LNCaP clone FGC (cell line): ENCODE measurements at regions not wholly inside any gene's neighbourhood (a gene's known extent, or its start where the extent isn't known, plus 50 kb on each side); places are given as distances from the start of the nearest gene placed in this dataset.
"Not testable (repeated sequence)": the region's sequence is repeated elsewhere in the genome, so short reads cannot be mapped to it uniquely, and the experiment has no call there.

Experiments
- DNase-seq: peaks from one replicate; pipeline ENCODE4 v3.0.0-alpha.2; 2011; ENCODE audit warnings: low read depth
- H3K4me3 ChIP-seq: 2 replicates; pipeline ENCODE4 v1.5.1; 2011; ENCODE audit warnings: mild to moderate bottlenecking, low read depth, low read length, control low read depth
- TF ChIP-seq, protein P1 (sequence below): IDR thresholded peaks from 2 replicates; pipeline ENCODE4 v1.5.1; 2012; ENCODE audit warnings: mild to moderate bottlenecking; ENCODE audit not compliant: control insufficient read depth, insufficient read depth; ENCODE audit errors: extremely low read depth

DNA sequence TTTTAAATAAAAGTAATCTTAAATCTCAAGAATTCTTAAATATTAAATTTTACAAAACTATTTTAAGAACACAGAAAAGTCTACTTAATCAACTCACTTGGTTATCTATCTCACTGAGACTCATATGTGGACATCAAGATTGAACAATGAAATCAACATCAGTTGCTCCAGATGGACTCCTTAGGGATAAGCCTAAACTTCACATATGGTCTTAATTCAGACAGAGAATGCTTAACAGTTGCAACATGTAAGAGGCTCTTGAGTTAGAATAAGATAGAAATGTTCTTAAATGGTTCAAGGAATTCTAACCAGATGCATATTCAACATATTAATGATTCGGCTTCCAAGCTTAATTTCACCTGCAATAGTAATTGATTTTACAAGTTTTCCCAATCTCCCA, 1730.9 kb downstream of the PCDH9 start:
- TF ChIP-seq, protein P1, sequence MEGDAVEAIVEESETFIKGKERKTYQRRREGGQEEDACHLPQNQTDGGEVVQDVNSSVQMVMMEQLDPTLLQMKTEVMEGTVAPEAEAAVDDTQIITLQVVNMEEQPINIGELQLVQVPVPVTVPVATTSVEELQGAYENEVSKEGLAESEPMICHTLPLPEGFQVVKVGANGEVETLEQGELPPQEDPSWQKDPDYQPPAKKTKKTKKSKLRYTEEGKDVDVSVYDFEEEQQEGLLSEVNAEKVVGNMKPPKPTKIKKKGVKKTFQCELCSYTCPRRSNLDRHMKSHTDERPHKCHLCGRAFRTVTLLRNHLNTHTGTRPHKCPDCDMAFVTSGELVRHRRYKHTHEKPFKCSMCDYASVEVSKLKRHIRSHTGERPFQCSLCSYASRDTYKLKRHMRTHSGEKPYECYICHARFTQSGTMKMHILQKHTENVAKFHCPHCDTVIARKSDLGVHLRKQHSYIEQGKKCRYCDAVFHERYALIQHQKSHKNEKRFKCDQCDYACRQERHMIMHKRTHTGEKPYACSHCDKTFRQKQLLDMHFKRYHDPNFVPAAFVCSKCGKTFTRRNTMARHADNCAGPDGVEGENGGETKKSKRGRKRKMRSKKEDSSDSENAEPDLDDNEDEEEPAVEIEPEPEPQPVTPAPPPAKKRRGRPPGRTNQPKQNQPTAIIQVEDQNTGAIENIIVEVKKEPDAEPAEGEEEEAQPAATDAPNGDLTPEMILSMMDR, result no peak
- no peak for DNase-seq
- no peak overlapping the region for H3K4me3 ChIP-seq

DNA sequence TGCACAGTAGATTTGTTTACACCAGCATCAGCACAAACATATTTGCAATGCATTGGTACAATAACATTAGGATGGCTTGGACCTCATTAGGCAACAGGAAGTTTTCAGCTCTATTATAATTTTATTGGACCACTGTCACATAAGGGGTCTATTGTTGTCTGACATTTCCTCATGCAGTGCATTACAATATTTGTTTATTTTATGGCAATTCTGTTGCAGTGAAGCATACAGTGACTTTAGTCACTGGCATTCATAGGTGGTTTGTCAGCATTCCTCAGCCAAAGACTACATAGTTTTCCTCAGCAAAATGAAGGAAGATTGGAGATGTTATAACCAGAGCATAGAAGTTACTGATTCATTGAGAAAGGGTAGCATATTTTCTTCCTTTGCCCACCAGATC, 1732.9 kb downstream of the PCDH9 start:
- TF ChIP-seq, protein P1, result no peak
- DNase-seq, result no peak

DNA sequence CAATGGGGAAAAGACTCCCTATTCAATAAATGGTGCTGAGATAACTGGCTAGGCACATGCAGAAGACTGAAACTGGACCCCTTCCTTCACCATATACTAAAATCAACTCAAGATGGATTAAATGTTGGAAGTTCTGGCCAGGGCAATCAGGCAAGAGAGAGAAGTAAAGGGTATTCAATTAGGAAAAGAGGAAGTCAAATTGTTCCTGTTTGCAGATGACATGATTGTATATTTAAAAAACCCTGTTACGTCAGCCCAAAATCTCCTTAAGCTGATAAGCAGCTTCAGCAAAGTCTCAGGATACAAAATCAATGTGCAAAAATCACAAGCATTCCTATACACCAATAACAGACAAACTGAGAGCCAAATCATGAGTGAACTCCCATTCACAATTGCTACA, 1739.4 kb downstream of the PCDH9 start:
- not testable (repeated sequence) for H3K4me3 ChIP-seq, DNase-seq

More for the DNA sequence above, 1732.9 kb downstream of the PCDH9 start:
- no peak overlapping the region for H3K4me3 ChIP-seq

DNA sequence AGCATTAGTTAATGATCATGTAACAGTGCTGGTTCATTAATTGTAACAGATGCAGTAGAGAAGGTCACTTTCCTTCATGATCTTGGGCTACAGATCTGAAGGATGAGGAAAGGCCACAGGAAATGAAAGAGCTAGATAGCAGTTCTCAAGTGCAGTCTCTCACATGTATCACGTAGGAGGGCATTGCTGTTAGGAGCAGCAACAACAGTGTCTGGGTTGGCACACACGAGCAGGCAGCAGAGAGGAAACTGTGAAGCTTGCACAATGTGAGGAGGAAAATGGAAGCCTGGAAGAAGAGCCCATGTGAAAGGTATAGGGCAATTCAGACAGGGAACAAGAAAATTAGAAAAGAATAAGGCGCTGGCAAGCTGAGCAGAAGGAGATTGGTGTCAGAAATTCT, 1741.5 kb downstream of the PCDH9 start:
- TF ChIP-seq, protein P1, result no peak
- DNase-seq, result no peak
- no peak overlapping the region for H3K4me3 ChIP-seq

DNA sequence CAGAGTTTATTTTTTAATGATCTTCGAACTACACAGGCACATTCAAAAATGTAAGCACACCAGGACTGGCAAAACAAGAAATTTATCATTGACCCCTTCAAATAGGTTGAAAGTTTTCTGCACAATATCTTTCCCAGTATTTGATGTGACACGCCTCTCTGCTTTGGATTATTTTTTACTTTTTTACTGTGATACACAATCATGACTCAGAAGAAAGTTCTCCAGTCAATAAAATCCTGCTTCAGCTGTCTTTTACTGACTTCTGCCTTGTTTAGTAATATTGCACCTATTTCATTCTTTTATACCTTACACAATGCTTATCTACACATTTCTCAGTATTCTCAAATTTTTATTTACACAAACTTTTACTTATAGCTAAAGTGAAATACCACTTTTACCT, 1750.4 kb downstream of the PCDH9 start:
- H3K4me3 ChIP-seq, result no peak overlapping the region
- no peak for DNase-seq
- TF ChIP-seq, protein P1, result no peak

DNA sequence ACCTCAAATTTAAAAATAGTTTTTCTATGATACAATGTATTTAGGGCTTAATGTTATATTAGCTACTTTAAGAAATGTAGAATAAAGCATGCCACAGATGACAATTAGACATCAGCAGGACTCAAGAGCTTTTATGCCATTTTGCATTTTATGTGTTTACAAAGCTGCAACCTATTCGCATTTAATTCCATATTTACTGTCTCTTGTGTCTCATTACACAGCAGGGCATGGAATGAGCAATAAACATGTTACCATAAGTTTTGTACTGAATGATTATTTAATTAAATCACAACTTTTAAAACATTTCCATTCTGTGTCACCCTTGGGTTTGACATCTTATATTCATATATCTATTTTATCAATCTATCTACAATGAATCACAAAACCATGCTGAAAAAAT, 1756.9 kb downstream of the PCDH9 start:
- TF ChIP-seq, protein P1, result no peak
- H3K4me3 ChIP-seq, result no peak overlapping the region

DNA sequence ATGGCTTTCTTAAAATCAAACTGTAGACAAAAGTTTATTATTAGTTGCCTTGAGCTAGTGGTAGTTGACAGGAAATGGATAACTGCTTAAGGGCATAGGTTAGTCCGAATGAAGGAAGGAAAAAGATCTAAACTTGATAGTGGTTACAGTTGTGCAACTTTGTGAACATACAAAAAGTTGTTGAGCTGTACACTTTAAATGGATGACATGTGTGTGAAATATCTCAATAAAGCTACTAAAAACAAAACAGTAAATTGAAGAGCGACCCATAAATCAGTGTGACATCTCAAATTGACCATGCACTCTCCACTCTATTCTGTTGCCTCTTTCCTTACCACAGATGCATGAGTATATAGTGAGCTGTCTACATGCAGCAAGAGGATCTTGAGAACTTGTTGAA, 1757.8 kb downstream of the PCDH9 start:
- no peak for DNase-seq
- no peak overlapping the region for H3K4me3 ChIP-seq
- TF ChIP-seq, protein P1, result no peak

More for the DNA sequence above, 1756.9 kb downstream of the PCDH9 start:
- no peak for DNase-seq
